Adrenal gland (tissue), 5 donors: ENCODE measurements at regions not wholly inside any gene's neighbourhood (a gene's known extent, or its start where the extent isn't known, plus 50 kb on each side); places are given as distances from the start of the nearest gene placed in this dataset.

Source experiments
- POLR2A ChIP-seq, 2 donors: fragments of 450-650 bp; IDR thresholded peaks; one replicate each; pipeline ENCODE4 v1.6.1; 2017; ENCODE audit warnings: antibody characterized with exemption in 2 of 2, mild to moderate bottlenecking in 2 of 2, moderate library complexity in 1 of 2
- TF ChIP-seq, protein P1 (sequence below), 6 experiments: fragments of 450-650 bp in 4 of 6; fragments of 200-600 bp in 2 of 6; sonication (generic) in 1 of 6; IDR thresholded peaks; 1 replicate in 5 of 6; 2 replicates in 1 of 6; pipeline versions ENCODE4 v1.5.1 to v1.8.0; 2016 to 2021; ENCODE audit warnings: antibody characterized with exemption in 6 of 6, mild to moderate bottlenecking in 2 of 6, moderate library complexity in 1 of 6
- donor health status: DM: no; HTN: no; CAD: no.

GRCh38 chr3:6585360-6585759 is 275.6 kb upstream of the GRM7 start:
- TF ChIP-seq POLR2A (IDR thresholded peaks at IDR 0.05) = no peak
- TF ChIP-seq, protein P1, sequence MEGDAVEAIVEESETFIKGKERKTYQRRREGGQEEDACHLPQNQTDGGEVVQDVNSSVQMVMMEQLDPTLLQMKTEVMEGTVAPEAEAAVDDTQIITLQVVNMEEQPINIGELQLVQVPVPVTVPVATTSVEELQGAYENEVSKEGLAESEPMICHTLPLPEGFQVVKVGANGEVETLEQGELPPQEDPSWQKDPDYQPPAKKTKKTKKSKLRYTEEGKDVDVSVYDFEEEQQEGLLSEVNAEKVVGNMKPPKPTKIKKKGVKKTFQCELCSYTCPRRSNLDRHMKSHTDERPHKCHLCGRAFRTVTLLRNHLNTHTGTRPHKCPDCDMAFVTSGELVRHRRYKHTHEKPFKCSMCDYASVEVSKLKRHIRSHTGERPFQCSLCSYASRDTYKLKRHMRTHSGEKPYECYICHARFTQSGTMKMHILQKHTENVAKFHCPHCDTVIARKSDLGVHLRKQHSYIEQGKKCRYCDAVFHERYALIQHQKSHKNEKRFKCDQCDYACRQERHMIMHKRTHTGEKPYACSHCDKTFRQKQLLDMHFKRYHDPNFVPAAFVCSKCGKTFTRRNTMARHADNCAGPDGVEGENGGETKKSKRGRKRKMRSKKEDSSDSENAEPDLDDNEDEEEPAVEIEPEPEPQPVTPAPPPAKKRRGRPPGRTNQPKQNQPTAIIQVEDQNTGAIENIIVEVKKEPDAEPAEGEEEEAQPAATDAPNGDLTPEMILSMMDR (IDR thresholded peaks at IDR 0.05) = no peak
